ENCODE measurements at regions not wholly inside any gene's neighbourhood (a gene's known extent, or its start where the extent isn't known, plus 50 kb on each side); places are given as distances from the start of the nearest gene placed in this dataset.

DNA sequence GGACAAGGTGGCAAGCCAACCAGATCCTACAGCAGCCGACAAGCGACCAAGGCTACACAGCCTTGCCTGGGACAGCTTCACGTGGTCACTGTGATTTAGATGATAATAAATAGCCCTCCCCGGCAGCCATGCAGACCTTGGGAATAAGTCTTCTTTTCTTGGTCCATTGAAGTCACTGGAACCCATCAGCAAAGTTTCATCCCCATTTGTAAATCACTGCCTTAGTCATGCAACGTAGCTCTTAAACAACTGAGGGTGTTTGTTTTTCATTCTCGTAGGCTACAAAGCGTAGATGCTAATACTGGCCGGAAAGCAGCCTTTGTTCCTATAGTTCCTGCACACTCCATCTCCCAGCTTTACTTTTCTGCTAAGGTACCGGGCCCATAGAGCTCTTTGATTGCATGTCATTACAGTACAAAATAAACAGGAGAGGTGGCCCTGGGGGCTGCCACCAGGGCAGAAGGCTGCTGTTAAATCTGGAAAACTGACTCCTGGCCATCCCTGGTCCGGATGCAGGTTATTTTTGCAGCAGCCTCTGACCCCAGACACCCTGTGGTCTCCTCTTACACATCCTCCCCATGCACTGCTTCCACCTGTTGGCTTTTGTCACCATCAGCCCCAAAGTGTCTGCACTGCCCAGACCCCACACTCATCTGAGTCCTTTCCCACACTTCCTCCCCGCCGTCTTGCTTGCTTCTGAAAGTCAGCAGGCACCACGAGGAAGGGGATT, 105.5 kb downstream of the TOMM20 start:
- H3K27ac Mint-ChIP-seq (ENCODE audit: unreplicated experiment) = no peak overlapping the region
- no peak for DNase-seq (ENCODE audit: extremely low spot score, unreplicated experiment)
- no peak overlapping the region for H3K4me3 Mint-ChIP-seq (ENCODE audit: unreplicated experiment)
- H3K9me3 Mint-ChIP-seq (ENCODE audit: unreplicated experiment) = peaks cover 15% of the 10 kb centered on the region
- TF ChIP-seq, protein P1, sequence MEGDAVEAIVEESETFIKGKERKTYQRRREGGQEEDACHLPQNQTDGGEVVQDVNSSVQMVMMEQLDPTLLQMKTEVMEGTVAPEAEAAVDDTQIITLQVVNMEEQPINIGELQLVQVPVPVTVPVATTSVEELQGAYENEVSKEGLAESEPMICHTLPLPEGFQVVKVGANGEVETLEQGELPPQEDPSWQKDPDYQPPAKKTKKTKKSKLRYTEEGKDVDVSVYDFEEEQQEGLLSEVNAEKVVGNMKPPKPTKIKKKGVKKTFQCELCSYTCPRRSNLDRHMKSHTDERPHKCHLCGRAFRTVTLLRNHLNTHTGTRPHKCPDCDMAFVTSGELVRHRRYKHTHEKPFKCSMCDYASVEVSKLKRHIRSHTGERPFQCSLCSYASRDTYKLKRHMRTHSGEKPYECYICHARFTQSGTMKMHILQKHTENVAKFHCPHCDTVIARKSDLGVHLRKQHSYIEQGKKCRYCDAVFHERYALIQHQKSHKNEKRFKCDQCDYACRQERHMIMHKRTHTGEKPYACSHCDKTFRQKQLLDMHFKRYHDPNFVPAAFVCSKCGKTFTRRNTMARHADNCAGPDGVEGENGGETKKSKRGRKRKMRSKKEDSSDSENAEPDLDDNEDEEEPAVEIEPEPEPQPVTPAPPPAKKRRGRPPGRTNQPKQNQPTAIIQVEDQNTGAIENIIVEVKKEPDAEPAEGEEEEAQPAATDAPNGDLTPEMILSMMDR (IDR thresholded peaks at IDR 0.05) = no peak
- H3K36me3 Mint-ChIP-seq (ENCODE audit: unreplicated experiment) = peaks cover 4% of the 10 kb centered on the region
- no peaks in the 10 kb centered on the region for H3K27me3 Mint-ChIP-seq (ENCODE audit: unreplicated experiment)
- H3K4me1 Mint-ChIP-seq (ENCODE audit: unreplicated experiment) = peaks cover 31% of the 10 kb centered on the region

- H3K36me3 Mint-ChIP-seq (ENCODE audit: unreplicated experiment) = peaks cover 4% of the 10 kb centered on the region
- H3K4me1 Mint-ChIP-seq (ENCODE audit: unreplicated experiment) = peaks cover 38% of the 10 kb centered on the region
- DNase-seq (ENCODE audit: extremely low spot score, unreplicated experiment) = no peak
- no peaks in the 10 kb centered on the region for H3K27me3 Mint-ChIP-seq (ENCODE audit: unreplicated experiment)
- H3K27ac Mint-ChIP-seq (ENCODE audit: unreplicated experiment) = no peak overlapping the region
- peaks cover 16% of the 10 kb centered on the region for H3K9me3 Mint-ChIP-seq (ENCODE audit: unreplicated experiment)
- TF ChIP-seq, protein P1 (IDR thresholded peaks at IDR 0.05) = no peak
- no peak overlapping the region for H3K4me3 Mint-ChIP-seq (ENCODE audit: unreplicated experiment)
Observed at GRCh38 chr1:235022341-235022980, 106.2 kb downstream of the TOMM20 start.

DNA sequence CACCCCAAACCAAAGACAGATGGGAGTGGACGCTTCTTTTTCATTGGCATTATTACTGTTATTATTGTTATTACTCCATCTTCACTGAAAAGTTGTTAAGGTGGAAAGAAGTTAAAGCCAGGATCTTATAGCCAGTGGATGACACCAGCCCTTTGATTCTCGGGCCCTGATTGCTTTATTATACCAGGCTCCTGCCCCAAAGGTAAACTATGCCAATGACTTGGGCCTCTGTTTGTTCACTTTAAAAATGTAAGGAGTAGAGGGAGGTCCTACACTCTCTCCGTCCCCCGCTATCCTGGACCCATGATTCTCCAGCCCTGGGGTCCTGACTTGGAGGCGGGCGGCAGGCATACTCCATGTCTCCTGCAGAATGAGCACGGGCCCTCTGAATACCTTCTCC, 106.8 kb downstream of the TOMM20 start:
- Mint-ChIP-seq H3K27ac (ENCODE audit: unreplicated experiment) (no peak overlapping the region), H3K27me3 (ENCODE audit: unreplicated experiment) (no peaks in the 10 kb centered on the region), H3K4me1 (ENCODE audit: unreplicated experiment) (peaks cover 42% of the 10 kb centered on the region), H3K4me3 (ENCODE audit: unreplicated experiment) (no peak overlapping the region), H3K9me3 (ENCODE audit: unreplicated experiment) (peaks cover 16% of the 10 kb centered on the region), H3K36me3 (ENCODE audit: unreplicated experiment) (peaks cover 4% of the 10 kb centered on the region)
- no peak for DNase-seq (ENCODE audit: extremely low spot score, unreplicated experiment)
- TF ChIP-seq, protein P1 (IDR thresholded peaks at IDR 0.05) = no peak

GRCh38 chr1:235021321-235021720, 107.3 kb downstream of the TOMM20 start:
- TF ChIP-seq, protein P1 (IDR thresholded peaks at IDR 0.05) = no peak
- no peak for DNase-seq (ENCODE audit: extremely low spot score, unreplicated experiment)
- peaks cover 16% of the 10 kb centered on the region for H3K9me3 Mint-ChIP-seq (ENCODE audit: unreplicated experiment)
- no peaks in the 10 kb centered on the region for H3K27me3 Mint-ChIP-seq (ENCODE audit: unreplicated experiment)
- H3K4me1 Mint-ChIP-seq (ENCODE audit: unreplicated experiment) = peaks cover 44% of the 10 kb centered on the region
- H3K36me3 Mint-ChIP-seq (ENCODE audit: unreplicated experiment) = peaks cover 4% of the 10 kb centered on the region
- no peak overlapping the region for H3K27ac Mint-ChIP-seq (ENCODE audit: unreplicated experiment)
- no peak overlapping the region for H3K4me3 Mint-ChIP-seq (ENCODE audit: unreplicated experiment)

GRCh38 chr1:235019961-235020360, 108.7 kb downstream of the TOMM20 start:
- no peak overlapping the region for H3K27ac Mint-ChIP-seq (ENCODE audit: unreplicated experiment)
- peaks cover 16% of the 10 kb centered on the region for H3K9me3 Mint-ChIP-seq (ENCODE audit: unreplicated experiment)
- TF ChIP-seq, protein P1 (IDR thresholded peaks at IDR 0.05) = no peak
- H3K4me3 Mint-ChIP-seq (ENCODE audit: unreplicated experiment) = no peak overlapping the region
- H3K27me3 Mint-ChIP-seq (ENCODE audit: unreplicated experiment) = no peaks in the 10 kb centered on the region
- peaks cover 52% of the 10 kb centered on the region for H3K4me1 Mint-ChIP-seq (ENCODE audit: unreplicated experiment)
- H3K36me3 Mint-ChIP-seq (ENCODE audit: unreplicated experiment) = peaks cover 4% of the 10 kb centered on the region
- DNase-seq (ENCODE audit: extremely low spot score, unreplicated experiment) = no peak

All from osteocyte (in vitro differentiated cells).